Stimulated activated CD4-positive, alpha-beta T cell treated with anti-CD3 and anti-CD28 coated beads, TNF-alpha, amount 100 ng/mL, for 48 hours (primary cell): ENCODE measurements at regions not wholly inside any gene's neighbourhood (a gene's known extent, or its start where the extent isn't known, plus 50 kb on each side); places are given as distances from the start of the nearest gene placed in this dataset.
"Not testable (repeated sequence)": the region's sequence is repeated elsewhere in the genome, so short reads cannot be mapped to it uniquely, and the experiment has no call there.

ENCODE experiments used
- DNase-seq, 3 donors: peaks; one replicate each; pipeline ENCODE4 v3.0.0-alpha.2; 2020; ENCODE audit warnings: low read depth in 3 of 3

DNA sequence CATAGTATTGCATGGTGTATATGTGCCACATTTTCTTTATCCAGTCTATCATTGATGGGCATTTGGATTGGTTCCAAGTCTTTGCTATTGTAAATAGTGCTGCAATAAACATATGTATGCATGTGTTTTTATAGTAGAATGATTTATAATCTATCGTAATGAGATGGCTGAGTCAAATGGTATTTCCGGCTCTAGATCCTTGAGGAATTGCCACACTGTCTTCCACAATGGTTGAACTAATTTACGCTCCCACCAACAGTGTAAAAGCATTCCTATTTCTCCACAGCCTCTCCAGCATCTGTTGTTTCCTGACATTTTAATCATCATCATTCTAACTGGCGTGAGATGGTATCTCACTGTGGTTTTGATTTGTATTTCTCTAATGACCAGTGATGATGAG lies 608.5 kb upstream of the SEMA6D start:
- not testable (repeated sequence) for DNase-seq

DNA sequence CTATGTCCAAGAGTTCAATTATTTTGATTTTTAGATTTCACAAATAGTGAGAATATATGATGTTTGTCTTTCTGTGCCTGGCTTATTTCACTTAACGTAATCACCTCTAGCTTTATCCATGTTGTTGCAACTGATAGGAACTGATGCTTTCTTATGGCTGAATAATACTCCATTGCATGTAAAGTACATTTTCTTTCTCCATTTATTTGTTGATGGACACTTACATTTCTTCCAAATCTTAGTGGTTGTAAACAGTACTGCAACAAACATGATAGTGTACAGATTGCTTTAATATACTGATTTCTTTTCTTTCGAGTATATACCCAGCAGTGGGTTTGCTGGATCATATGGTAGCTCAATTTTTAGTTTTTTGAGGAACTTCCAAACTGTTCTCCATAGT lies 600.6 kb upstream of the SEMA6D start:
- no peak for DNase-seq

- DNase-seq: no peak
These were observed 598.0 kb upstream of the SEMA6D start for GRCh38 chr15:47119349-47119748.

DNA sequence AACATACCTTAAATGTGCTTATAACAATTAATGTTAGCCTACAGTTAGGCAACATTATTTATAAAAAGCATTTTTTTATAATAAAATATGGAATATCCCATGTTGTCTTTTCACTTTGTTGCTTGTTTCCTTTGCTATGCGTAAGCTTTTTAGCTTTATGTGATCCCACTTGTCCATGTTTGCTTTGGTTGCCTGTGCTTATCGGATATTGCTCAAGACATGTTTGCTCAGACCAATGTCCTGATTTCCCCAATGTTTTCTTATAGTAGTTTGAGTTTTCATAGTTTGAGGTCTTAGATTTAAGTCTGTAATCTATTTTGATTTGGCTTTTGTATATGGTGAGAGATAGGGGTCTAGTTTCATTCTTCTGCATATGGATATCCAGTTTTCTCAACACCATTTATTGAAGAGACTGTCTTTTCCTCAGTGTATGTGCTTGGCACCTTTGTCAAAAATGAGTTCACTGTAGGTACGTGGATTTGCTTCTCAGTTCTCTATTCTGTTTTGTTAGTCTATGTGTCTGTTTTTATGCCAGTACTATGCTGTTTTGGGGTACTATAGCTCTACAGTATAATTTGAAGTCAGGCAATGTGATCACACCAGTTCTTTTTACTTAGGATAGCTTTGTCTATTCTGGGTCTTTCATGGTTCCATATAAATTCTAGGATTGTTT lies 592.7 kb upstream of the SEMA6D start:
- no peak for DNase-seq

- DNase-seq: no peak
These were observed 588.3 kb upstream of the SEMA6D start for GRCh38 chr15:47129033-47129432.

DNA sequence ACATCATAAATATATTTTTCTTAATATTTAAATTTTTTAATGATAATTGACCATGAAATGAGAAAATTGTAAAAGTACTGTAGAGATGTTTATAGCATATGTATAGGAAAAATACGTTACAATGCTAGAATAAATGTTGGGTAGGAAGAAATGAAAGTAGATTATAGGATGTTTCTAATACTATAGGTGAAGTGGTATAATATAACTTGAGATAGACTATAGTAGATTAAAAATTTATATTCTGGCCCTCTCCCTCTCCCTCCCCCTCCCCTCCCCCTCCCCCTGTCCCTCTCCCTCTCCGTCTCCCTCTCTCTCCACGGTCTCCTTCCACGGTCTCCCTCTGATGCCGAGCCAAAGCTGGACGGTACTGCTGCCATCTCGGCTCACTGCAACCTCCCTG lies 585.9 kb upstream of the SEMA6D start:
- not testable (repeated sequence) for DNase-seq

GRCh38 chr15:47135267-47135666 lies 582.0 kb upstream of the SEMA6D start:
- DNase-seq: no peak

DNA sequence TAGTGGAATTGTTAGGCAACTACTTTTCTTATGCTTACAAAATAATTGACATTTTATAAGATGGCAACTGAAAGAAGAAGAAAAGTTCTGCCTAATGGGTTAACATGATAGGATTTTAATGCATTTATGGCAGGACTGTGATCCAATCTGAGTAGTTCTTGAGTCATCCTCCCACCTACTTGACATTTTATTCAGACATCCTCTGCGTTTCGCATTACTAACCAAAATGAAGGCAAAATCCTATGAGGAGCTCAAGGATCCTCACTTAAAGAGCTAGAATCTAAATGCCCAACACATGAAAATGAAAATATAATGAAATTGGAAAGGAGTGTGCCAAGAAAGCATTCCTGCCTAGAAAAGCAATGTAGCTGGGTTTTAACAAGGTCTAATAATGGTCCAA lies 581.1 kb upstream of the SEMA6D start:
- DNase-seq: no peak

- no peak for DNase-seq
These were observed 577.3 kb upstream of the SEMA6D start for GRCh38 chr15:47139965-47140364.

GRCh38 chr15:47157827-47158226 lies 559.5 kb upstream of the SEMA6D start:
- DNase-seq: no peak

DNA sequence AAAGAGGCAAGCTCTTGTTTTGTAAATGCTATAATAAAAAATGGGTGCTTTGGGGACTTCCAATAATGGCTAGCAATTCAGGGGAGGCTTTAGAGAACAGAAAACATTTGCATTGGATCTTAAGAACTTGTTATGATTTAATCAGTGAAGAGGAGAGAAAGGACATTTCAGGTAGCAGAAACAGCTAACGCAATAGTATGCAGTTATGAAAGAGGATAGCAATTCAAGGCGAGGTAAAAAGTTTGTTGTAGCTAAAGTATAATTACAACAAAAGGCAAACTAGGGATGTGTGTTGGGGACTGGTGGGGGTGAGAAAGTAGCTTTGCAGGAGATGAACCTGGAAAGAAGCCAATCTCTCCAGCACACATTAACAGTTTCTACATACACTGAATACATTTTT lies 558.7 kb upstream of the SEMA6D start:
- no peak for DNase-seq

GRCh38 chr15:47177177-47177576 lies 540.1 kb upstream of the SEMA6D start:
- DNase-seq: no peak

- no peak for DNase-seq
These were observed 537.3 kb upstream of the SEMA6D start for GRCh38 chr15:47179988-47180387.

GRCh38 chr15:47182818-47183217 lies 534.5 kb upstream of the SEMA6D start:
- no peak for DNase-seq

DNA sequence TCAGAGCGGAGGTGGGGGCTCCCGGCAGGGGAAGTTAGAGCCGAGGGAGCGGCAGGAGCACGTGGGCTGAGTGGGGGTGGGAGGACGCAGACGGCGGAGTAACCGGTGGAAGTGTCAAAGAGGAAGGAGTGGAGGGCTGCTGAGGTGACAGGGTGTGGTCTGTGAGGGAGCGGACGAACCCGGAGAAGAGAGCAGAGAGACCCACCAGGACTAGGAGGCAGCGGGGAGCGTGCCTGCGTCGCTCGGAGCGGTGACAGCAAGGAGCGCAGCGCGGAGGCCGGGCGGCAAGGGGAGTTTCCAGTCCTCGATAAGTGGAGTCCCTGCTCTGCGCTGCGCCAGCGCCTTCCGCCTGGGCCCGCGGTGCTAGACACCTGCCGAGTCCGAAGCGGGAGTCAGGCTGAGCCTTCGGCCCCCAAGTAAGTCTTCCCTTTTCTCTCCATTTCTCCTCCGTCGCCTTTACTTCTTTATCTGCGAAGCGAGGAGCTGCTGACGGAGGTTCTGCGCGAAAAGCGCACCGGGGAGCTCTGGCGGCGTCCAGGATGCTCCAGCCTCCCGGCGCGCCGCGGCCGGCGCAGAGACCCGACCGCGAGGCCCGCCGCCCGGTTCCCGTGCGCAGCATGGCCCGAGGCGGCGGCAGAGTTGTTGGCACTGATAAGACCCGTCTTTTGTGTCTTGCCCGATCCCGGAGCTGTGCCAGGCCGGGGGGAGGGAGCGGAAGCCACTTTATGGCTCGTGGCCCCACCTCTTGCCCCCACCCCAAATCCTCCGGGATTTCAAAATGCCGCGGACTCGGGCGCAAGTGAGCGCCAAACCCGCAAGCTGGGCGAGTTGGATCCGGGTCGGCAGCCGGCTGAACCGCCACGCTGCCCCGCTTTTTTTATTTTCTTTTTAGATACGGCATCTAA lies 533.0 kb upstream of the SEMA6D start:
- no peak for DNase-seq

DNA sequence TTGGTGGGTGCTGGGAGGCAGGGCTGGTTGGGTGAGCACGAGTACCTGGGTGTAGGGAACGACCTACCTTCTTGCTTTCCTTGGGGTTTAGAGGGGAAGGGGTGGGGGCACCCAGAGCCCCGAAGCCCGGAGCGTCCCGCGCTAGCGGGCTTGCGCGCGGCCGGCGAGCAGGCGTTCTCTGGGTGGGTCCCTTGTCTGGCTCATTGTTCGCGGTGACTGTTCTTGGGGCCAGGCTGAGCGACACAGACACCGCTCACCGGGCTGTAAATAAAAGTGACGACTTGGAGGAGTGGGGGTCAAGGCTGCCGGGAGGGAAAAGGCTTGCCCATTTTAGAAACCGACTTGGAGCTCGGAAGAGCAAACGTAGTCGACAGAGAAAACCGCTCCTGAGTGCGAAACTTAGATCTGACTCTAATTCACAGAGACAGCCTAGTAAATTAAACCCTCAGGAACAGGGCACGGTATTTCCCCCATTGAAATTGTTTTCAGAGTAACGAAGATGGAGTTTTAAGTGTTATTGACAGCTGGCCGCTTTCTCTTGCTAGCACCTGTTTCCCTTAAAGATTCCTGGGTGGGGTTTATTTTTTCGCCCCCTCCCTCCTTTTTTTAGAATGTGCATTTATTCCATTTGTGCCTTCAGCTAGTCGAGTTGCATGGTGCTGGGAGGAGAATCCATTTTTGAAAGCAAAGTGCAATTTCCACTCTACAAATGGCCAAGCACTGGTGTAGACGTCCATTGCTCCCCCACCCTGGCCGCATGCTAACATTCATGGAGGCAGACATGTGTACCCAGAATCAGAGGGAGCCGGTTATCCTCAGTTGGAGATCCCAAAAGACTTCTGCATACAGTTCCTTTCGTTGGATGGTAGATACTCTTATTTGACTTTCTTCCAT lies 532.1 kb upstream of the SEMA6D start:
- DNase-seq: no peak

GRCh38 chr15:47186075-47186474 lies 531.2 kb upstream of the SEMA6D start:
- no peak for DNase-seq

DNA sequence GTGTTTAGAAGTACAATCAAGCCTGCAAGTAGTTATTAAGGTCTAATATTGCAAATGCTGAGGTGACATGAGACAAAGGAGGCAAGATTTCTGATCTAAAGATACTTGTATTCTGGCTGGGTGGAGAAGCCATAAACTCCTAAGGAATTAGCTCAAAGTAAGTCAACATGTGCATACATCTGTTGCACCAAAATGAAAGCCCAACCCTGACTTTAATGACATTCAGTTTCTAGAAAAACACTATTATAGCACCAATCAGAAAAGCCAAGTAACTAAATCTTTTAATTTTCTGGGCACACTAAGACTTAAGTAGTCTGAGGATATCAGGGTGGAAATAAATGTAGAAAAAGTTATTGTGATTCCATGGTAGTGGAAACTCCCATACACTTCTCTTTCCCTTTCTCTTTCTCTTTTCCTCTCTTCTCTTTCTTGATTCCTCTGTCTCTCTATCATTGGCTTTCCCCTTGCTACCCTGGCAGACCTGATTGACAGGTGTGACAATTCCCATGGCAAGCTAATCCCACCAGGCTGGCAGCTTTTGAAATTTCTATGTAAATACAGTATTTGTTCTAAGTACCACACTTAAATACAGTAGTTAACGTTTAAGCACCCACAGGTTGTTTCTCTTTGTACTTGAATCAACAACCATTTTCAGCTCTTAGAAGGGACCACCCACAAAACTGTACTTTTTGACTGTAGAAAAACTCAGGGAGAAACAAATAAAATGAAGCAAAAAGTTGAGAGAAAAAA lies 528.4 kb upstream of the SEMA6D start:
- no peak for DNase-seq

DNA sequence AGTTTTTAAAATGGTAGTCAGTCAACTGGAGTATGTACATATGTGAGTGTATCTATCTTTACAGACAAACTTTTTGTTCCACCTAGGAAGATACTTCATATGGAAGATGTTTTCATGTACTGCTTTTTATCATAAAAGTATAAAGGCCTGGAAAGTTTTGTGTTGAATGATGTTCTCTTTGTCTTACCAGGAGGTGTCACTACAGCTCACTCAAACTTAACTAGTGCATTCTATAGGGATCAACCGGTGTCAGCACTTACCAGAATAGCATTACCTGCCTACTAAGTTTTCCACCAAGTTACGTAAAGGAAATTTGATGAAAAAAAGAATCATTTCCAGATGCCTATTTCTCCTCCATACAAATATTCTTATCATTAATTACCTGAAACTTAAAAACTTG lies 522.6 kb upstream of the SEMA6D start:
- DNase-seq: no peak

- peak; percentile 14 to 24 (median 21) for DNase-seq
These were observed 521.3 kb upstream of the SEMA6D start for GRCh38 chr15:47196048-47196447.

GRCh38 chr15:47203993-47204392 lies 513.3 kb upstream of the SEMA6D start:
- no peak for DNase-seq
